GM23248 (cell line): ENCODE measurements at regions not wholly inside any gene's neighbourhood (a gene's known extent, or its start where the extent isn't known, plus 50 kb on each side); places are given as distances from the start of the nearest gene placed in this dataset.

Experiments used
- EZH2 ChIP-seq: fragments of 200-600 bp; sonication (generic); IDR thresholded peaks from 2 replicates; pipeline ENCODE4 v1.6.1; 2018; ENCODE audit warnings: antibody characterized with exemption, mild to moderate bottlenecking; ENCODE audit not compliant: insufficient read depth, poor library complexity, severe bottlenecking
- EZH2phosphoT487 ChIP-seq: fragments of 200-600 bp; sonication (generic); IDR thresholded peaks from 2 replicates; pipeline ENCODE4 v1.6.1; 2018; ENCODE audit warnings: antibody characterized with exemption, moderate library complexity, mild to moderate bottlenecking, low read depth; ENCODE audit not compliant: insufficient read depth

- TF ChIP-seq EZH2 = no peak
- no peak for TF ChIP-seq EZH2phosphoT487
Measured at GRCh38 chr5:86716121-86716520, 98.4 kb downstream of the COX7C start.
